HG03460 (cell line): ENCODE measurements at regions not wholly inside any gene's neighbourhood (a gene's known extent, or its start where the extent isn't known, plus 50 kb on each side); places are given as distances from the start of the nearest gene placed in this dataset.

ENCODE experiments used
- ATAC-seq: cut with Tn5 transposase; IDR thresholded peaks from one replicate; pipeline ENCODE4 v1.9.1; 2021; ENCODE audit not compliant: unreplicated experiment

- ATAC-seq, result no peak
Observed at GRCh38 chr3:83092521-83093221, 1331.2 kb upstream of the GBE1 start.

- no peak for ATAC-seq
Observed at GRCh38 chr3:83076041-83076440, 1314.6 kb upstream of the GBE1 start.

GRCh38 chr3:83074485-83074884, 1313.0 kb upstream of the GBE1 start:
- no peak for ATAC-seq

GRCh38 chr3:83065851-83066460, 1304.5 kb upstream of the GBE1 start:
- no peak for ATAC-seq

DNA sequence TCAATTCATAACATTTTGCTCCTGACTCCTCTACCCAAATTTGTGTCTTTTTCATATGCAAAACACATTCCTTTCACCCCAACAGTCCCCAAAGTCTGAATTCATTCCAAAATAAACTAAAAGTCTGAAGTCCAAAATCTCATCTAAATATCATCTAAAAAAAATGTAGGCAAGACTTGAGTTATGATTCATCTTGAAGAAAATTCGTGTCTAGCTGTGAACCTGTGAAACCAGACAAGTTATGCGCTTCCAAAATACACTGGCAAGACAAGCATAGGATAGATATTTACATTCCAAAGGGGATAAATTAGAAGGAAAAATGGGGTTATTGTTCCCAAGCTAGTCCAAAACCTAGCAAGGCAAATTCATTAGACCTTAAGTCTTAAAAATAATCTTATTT, 1302.0 kb upstream of the GBE1 start:
- ATAC-seq, result no peak

DNA sequence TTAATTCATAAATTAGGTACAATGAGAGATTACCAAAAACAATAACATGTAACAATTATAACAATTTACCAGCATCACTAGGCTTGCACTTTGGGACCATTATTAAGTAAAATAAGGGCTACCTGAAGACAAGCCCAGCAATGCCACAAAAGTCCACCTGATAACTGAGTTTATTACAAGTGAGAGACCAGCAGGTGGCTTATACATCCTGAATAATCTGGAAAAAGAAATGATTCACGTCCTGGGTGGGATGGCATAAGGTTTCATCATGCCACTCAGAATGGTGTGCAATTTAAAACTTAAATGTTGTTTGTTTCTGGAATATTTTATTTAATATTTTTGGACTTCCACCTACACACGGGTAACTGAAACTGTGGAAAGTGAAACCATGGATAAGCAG, 1287.1 kb upstream of the GBE1 start:
- no peak for ATAC-seq

DNA sequence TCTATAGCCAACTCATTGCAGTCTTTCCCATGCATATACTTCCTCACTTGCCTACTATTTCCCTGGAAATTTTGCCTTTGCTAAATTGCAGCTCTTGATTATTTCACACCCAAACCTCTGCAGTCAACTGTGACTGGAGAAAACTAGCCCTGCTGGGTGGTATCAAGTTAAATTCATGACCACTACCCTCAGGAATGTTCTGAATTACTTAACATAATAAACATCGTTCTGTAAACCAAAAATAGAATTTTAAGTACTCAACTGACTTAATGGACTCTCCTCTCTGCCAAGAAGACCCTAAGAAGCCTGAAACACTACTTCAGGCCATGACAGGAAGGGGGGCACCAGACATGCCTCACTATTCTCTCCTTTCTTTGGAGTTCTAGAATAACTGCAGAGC, 1278.0 kb upstream of the GBE1 start:
- no peak for ATAC-seq

DNA sequence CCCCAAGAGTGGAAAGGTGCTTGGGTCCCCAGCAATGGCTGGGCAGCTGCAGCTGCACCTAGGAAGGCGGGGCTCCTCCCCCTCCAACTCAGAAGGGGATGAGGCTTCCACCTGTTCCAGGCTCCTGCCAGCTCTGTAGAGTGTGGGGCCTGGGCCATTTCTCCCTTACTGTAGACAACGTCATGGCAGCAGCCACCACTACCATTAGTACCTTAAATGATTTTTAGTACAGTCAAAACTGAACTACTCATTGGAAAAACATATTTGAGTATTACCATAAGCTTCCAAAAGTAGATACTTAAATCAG, 1274.2 kb upstream of the GBE1 start:
- ATAC-seq, result no peak

DNA sequence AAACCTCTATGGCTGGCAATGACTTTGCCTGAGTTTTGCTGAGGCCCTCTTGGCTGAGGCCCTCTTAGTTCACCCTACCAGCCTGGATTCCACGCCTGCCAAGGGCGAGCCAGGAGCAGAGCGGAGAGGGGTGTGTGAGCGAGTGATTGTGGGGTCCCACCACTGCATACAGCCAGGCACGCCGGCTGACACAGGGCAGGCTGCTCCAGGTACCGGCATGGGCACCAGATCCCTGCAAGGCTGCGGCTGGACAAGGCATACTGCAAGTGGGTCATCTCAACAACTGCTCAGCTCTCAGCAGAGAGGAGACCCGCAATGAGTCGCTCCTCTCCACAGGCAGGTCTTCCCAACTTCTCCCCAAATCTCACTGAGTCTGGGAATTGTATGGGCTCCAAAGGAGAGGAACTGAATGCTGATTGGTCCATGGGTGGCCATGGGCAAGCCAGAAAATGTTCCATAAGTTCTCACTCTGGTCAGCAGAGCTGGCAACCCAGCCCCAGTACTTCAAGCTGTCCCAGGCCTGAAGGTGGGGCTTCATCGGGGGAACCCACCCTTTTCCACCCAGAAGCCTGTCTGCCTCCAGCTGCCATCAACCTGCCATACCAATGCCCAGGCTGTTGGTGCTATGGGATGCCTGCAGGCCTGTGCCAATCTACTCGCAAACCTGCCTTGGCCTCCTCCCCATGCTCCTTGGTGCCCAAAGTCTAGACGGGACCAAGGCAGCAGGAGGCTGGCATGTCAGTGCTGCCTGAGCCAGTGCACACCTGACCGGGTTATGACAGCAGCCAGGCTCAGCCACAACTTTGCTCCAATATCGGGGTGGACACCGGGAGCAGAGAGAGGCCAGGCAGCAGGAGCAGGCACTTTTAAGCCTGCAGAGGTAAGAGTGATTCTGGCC, 1273.6 kb upstream of the GBE1 start:
- no peak for ATAC-seq

GRCh38 chr3:83033133-83033532, 1271.7 kb upstream of the GBE1 start:
- ATAC-seq, result no peak

DNA sequence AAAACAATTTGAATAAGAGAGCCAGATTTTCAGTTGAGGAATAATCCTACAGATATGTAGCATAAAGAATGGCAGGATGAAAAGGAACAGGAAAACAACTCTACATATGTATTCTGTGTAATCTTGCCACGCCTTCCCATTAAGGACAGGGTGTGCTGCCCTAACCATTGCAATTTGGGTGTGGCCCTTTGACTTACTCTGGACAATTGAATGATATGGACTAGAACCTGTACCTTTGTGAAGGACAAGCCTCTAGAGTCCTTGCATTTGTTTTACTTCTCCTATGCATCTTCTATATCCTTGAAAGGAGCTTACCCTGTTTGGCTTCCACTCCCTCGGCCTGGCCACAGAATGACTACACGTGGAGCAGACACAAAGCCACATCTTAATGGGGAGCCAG, 1261.6 kb upstream of the GBE1 start:
- ATAC-seq, result no peak

DNA sequence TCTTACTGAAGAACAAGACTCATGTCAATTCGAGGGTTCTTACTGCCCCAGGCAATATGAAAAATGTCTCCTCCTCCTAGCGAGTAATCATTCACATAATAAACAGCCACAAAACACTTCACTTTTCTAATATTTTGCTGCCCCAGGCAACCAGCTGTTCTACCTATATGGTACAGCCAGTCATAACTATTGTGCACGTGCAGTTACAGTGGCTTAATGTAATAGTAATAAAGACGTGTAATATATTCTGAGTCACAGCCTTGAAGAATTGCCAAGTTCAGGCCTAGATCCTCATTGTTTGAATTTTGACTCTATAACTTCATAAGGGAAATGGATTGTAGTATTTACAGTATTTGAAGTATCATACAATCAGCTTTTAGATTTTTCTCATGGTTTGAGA, 1250.0 kb upstream of the GBE1 start:
- no peak for ATAC-seq

DNA sequence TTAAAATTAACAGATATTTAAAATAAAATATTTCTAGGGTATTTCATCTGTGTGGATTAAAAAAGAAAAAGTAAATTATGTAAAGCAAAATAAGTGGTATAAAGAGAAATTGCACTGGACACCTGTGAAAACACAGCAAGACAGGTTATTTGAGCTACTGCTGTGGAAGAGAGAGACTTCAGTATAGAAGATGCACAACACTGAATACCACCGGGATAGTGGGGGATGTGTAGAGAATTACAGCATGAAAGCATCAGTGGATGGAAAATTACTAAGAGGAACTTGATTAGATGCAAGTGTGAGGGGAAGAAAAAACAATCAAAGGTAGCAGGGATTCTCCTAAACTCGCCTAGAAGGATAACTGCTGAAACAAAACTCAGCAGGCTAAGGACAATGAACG, 1242.5 kb upstream of the GBE1 start:
- no peak for ATAC-seq

DNA sequence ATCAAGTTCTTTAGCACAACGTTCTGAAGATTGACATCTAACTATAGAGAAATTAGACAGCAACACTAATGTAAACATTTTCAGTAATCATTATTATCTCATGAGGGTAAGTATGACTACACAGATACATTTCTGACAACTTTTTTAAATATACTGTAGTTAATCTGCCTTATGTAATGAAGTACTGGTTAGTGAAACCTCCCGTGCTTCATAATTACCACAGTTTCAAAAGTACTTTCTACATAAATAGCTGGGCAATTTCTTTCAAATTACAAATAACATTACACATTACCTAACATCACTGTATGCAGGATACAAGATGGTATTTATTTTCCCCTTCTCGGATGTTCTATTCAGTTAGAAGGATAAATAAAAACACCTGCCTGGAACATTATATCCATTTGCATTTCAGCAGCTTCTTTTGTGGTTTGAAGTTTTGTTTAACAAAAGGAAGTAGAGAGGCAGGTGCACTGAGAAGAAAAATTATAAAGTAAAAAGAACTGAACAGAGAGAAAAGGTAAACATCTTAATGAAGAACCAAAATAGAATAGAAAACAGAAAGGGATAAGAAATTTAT, 1241.5 kb upstream of the GBE1 start:
- no peak for ATAC-seq

DNA sequence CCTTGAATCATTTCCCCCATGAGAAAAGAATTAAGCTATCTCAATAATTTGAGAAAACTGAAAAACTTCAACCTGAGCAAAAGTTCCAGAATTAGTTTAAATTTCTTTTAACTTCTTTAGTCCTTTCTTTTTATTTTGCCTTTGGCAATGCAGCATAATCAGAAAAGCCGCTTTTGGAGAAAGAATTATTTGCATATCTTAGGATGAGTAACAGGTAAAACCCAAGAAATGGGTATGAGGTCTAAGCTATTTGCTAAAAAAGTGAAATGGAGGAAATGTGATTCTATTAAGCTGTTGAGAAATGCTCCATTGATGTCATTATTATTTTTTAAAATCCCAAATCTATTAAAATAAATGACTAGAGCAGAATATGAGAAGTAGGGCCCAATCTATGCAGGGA, 1238.3 kb upstream of the GBE1 start:
- ATAC-seq, result no peak

DNA sequence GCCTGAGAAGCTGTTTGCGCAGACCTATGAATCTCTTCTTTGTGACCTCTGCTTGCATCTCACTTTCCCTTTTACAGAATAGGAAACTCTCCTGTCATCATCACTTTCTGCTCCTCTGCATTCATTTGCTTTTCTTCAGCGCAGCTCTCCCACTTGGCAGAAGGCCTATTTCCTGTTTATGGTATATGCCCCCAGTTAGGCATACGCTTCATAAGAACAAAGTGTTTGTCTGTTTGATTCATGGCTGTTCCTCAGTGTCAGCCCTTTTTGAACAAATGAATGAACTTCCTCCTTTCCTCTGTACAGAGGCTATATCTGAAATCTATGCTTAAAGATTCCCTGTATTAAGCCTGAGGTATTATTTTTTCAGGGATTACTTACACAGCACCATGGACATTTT, 1216.9 kb upstream of the GBE1 start:
- ATAC-seq, result no peak

GRCh38 chr3:82977871-82978270, 1216.4 kb upstream of the GBE1 start:
- no peak for ATAC-seq

DNA sequence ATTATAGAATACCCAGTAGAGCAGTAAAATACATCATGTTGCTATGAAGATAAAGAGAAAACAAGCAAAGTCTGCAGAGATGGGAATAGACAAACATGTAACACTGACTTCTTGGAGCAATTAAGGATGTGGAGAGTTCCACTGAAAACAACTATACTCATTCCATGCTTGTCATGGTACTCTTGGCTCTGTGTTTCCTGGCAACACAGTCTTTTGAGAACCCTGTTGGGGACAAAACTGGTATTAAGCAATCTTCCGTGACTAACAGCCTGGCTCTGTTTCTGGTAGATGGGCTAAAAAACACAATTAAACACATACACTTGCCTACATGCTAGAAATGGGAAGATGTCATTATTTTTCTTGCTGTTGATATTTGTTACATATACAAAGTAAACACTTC, 1212.3 kb upstream of the GBE1 start:
- no peak for ATAC-seq

- no peak for ATAC-seq
Observed at GRCh38 chr3:82960379-82960778, 1198.9 kb upstream of the GBE1 start.

DNA sequence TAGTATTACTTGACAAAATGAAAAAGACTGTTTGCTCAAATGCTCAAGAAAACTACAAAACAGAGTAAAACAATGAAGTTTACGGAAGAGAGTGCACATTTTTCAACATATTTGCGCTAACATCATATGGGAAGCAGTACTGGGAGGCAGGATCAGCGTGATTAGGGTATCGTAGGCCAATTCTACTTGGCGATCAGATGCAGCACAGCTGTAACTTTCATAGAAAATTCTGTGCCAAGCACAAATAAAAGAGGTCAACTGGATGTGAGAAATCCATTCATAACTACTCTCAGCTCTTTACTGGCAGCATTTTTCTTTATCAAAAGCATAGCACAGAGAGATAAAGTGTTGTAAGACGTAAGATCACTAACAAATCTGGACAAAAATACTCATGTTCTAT, 1196.3 kb upstream of the GBE1 start:
- ATAC-seq, result no peak

GRCh38 chr3:82957079-82957478, 1195.6 kb upstream of the GBE1 start:
- ATAC-seq, result no peak

DNA sequence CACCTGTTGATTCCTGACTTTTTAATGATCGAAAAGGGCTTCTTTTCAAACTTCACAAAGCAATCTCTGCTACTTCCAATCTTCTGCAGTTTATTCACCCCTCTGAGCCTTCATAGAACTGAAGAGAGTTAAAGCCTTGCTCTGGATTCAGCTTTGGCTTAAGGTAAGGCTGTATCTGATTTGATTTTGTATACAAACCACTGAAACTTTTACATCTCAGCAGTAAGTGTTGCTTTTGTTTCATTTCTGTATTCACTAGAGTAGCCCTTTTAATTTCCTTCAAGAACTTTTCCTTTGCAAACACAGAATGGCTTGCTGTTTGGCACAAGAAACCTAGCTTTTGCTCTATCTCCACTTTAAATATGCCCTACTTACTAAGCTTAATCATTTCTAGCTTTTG, 1193.0 kb upstream of the GBE1 start:
- no peak for ATAC-seq
